CD4-positive, alpha-beta memory T cell (primary cell): ENCODE measurements at regions not wholly inside any gene's neighbourhood (a gene's known extent, or its start where the extent isn't known, plus 50 kb on each side); places are given as distances from the start of the nearest gene placed in this dataset.
"Not testable (repeated sequence)": the region's sequence is repeated elsewhere in the genome, so short reads cannot be mapped to it uniquely, and the experiment has no call there.

Source experiments
- CTCF ChIA-PET: fragments of 350-600 bp; sonication (Branson Sonifier 250); formaldehyde crosslinking; loops from one replicate; lab custom pipeline; 2021; ENCODE audit warnings: inconsistent platforms; ENCODE audit not compliant: partially characterized antibody; lab: Charles Lee
- POLR2A ChIA-PET: fragments of 350-600 bp; sonication (Branson Sonifier 250); formaldehyde crosslinking; loops from one replicate; lab custom pipeline; 2021; ENCODE audit not compliant: partially characterized antibody; lab: Charles Lee
- DNase-seq, 5 donors: peaks; one replicate each; pipeline versions ENCODE4 v3.0.0 to v3.0.0-alpha.2; 2020 to 2022; ENCODE audit warnings: mixed read lengths in 1 of 5
- H3K27ac ChIP-seq: one replicate; pipeline ENCODE4 v1.7.0; 2013; ENCODE audit warnings: low read depth, low read length
- H3K27me3 ChIP-seq: 2 replicates; pipeline ENCODE4 v1.7.0; 2013; ENCODE audit warnings: mild to moderate bottlenecking, low read length, moderate library complexity; ENCODE audit not compliant: insufficient read depth
- H3K36me3 ChIP-seq: 2 replicates; pipeline ENCODE4 v1.7.0; 2013; ENCODE audit warnings: mild to moderate bottlenecking, low read length, moderate library complexity; ENCODE audit not compliant: insufficient read depth
- H3K4me1 ChIP-seq: 2 replicates; pipeline ENCODE4 v1.7.0; 2013; ENCODE audit warnings: mild to moderate bottlenecking, low read length, moderate library complexity; ENCODE audit not compliant: insufficient read depth
- H3K4me3 ChIP-seq, 2 donors: one replicate each; pipeline ENCODE4 v1.7.0; 2013; ENCODE audit warnings: low read length in 2 of 2, mild to moderate bottlenecking in 1 of 2
- H3K9me3 ChIP-seq, 2 donors: one replicate each; pipeline ENCODE4 v1.7.0; 2013; ENCODE audit warnings: low read length in 2 of 2, control low read depth in 1 of 2; ENCODE audit not compliant: control insufficient read depth in 1 of 2
- H3K27ac Mint-ChIP-seq, 7 donors: one replicate each; pipeline ENCODE4 v1.8.0; 2020 to 2021; ENCODE audit warnings: mixed read lengths in 7 of 7, mild to moderate bottlenecking in 6 of 7, inconsistent platforms in 3 of 7, moderate library complexity in 3 of 7
- H3K27me3 Mint-ChIP-seq, 2 donors: one replicate each; pipeline ENCODE4 v1.8.0; 2020 to 2021; ENCODE audit warnings: mixed read lengths in 2 of 2
- H3K36me3 Mint-ChIP-seq, 2 donors: one replicate each; pipeline ENCODE4 v1.8.0; 2020 to 2021; ENCODE audit warnings: mixed read lengths in 2 of 2, inconsistent platforms in 1 of 2, mild to moderate bottlenecking in 1 of 2
- H3K4me1 Mint-ChIP-seq, 4 donors: one replicate each; pipeline ENCODE4 v1.8.0; 2020 to 2021; ENCODE audit warnings: mixed read lengths in 4 of 4, mild to moderate bottlenecking in 1 of 4
- H3K4me3 Mint-ChIP-seq, 8 donors: one replicate each; pipeline ENCODE4 v1.8.0; 2020 to 2021; ENCODE audit warnings: mixed read lengths in 8 of 8, mild to moderate bottlenecking in 7 of 8, moderate library complexity in 6 of 8, inconsistent platforms in 3 of 8
- H3K9me3 Mint-ChIP-seq, 8 donors: one replicate each; pipeline ENCODE4 v1.8.0; 2020 to 2021; ENCODE audit warnings: mixed read lengths in 8 of 8, mild to moderate bottlenecking in 5 of 8, inconsistent platforms in 3 of 8, moderate library complexity in 1 of 8
- intact Hi-C: fragments of 100-400 bp; cut with micrococcal nuclease; formaldehyde crosslinking; loops from one replicate; pipeline ENCODE4 v1.15.1; 2023

DNA sequence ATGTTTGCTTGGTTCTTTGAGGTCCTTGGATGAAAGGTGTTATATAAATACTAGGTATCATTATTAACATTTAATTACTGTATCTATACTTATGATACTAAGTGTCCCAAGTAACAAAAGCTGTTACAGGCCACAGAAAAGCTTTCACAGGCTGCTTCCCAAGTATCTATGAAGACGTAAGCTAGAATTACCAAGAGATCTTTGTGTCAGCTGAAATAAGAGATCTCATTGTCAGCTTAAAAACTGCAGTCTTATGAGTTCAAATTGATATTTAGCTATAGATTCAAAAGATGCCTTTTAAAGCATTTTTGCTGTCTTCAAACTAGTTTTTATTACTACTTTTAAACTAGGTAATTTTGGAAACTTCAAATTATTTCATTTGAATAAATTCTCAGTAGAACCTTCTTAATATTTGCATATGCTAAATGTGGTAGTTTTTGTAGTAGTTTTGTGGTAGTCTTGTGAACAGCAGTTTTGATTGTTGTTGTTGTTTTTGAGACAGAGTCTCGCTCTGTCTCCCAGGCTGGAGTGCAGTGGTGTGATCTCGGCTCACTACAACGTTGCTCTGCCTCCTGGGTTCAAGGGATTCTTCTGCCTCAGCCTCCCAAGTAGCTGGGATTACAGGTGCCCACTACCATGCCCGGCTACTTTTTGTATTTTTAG is 170.0 kb upstream of the RPL34 start:
- Histone ChIP-seq H3K27ac (no peak overlapping the region), H3K36me3 (no peaks in the 10 kb centered on the region), H3K4me3 (no peak overlapping the region), H3K4me1 (peaks cover 7% of the 10 kb centered on the region), H3K27me3 (no peaks in the 10 kb centered on the region), H3K9me3 (no peaks in the 10 kb centered on the region)
- intact Hi-C loops: no loop called here
- Mint-ChIP-seq H3K9me3 (peaks cover 0 to 2% (median 0%) of the 10 kb centered on the region in 8 donors), H3K27me3 (peaks cover 1 to 5% of the 10 kb centered on the region in 2 donors), H3K4me3 (no peak overlapping the region), H3K27ac (no peak overlapping the region), H3K4me1 (peaks cover 6 to 9% (median 8%) of the 10 kb centered on the region in 4 donors), H3K36me3 (no peaks in the 10 kb centered on the region)
- CTCF ChIA-PET: interaction anchor here (1.3 to 1.4 kb wide), 2 partner anchors 22 to 95 kb away, joined by 3 read pairs; no protein-coding TSS in a partner anchor
- POLR2A ChIA-PET: no interaction called here
- DNase-seq: no peak

- peaks cover 0 to 1% of the 10 kb centered on the region in 2 donors for H3K27me3 Mint-ChIP-seq
- no peaks in the 10 kb centered on the region for H3K36me3 ChIP-seq
- no peak overlapping the region for H3K4me3 ChIP-seq
- no peaks in the 10 kb centered on the region for H3K27me3 ChIP-seq
- H3K27ac Mint-ChIP-seq: peak overlapping the region in 2 of 7 donors; percentile 3 to 29
- DNase-seq: no peak
- ChIA-PET POLR2A (interaction anchor here (0.8 kb wide), 1 partner anchor 8 kb away, joined by 3 read pairs; no protein-coding TSS in a partner anchor), CTCF (interaction anchor here (0.7 to 1.4 kb wide), 5 partner anchors 21 to 430 kb away, joined by 3 read pairs; no protein-coding TSS in a partner anchor)
- H3K9me3 ChIP-seq: no peaks in the 10 kb centered on the region
- H3K9me3 Mint-ChIP-seq: peaks cover 0 to 2% (median 0%) of the 10 kb centered on the region in 8 donors
- H3K4me1 ChIP-seq: peaks cover 7% of the 10 kb centered on the region
- no peak overlapping the region for H3K27ac ChIP-seq
- peak overlapping the region in 3 of 8 donors; percentile 0 to 58 (median 48) for H3K4me3 Mint-ChIP-seq
- H3K4me1 Mint-ChIP-seq: peaks cover 8 to 12% (median 8%) of the 10 kb centered on the region in 4 donors
- intact Hi-C loops: no loop called here
- no peaks in the 10 kb centered on the region for H3K36me3 Mint-ChIP-seq
These were observed 171.2 kb upstream of the RPL34 start for GRCh38 chr4:108449129-108449528.

- POLR2A ChIA-PET: no interaction called here
- CTCF ChIA-PET: no interaction called here
- intact Hi-C loops: no loop called here
- no peak overlapping the region for H3K27ac ChIP-seq
- Mint-ChIP-seq H3K9me3 (peaks cover 0 to 2% (median 0%) of the 10 kb centered on the region in 8 donors), H3K4me1 (peaks cover 8 to 24% (median 16%) of the 10 kb centered on the region in 4 donors), H3K4me3 (no peak overlapping the region), H3K27me3 (peaks cover 0 to 1% of the 10 kb centered on the region in 2 donors), H3K27ac (no peak overlapping the region), H3K36me3 (no peaks in the 10 kb centered on the region)
- H3K36me3 ChIP-seq: no peaks in the 10 kb centered on the region
- DNase-seq: no peak
- H3K9me3 ChIP-seq: no peaks in the 10 kb centered on the region
- H3K4me1 ChIP-seq: peaks cover 7% of the 10 kb centered on the region
- no peak overlapping the region for H3K4me3 ChIP-seq
- H3K27me3 ChIP-seq: no peaks in the 10 kb centered on the region
These were observed 173.8 kb upstream of the RPL34 start for GRCh38 chr4:108446556-108446955.

DNA sequence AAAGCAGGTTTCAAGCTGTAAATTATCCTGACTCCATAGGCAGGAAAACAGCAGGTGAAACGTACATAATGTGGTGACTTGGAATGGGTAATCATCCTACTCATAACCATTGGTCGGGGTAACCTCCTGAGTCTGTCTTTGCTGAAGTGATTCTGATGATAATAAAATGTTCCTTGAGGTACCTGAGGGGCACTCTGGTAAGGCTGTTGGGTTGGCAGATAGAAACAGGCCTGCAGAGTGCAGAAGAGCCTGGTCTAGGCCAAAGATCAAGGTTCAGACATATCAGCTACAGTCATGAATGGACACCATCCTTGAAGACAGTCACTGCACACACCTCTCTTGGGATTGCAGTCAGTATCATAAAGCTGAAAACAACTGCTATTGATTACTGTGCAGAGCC is 174.7 kb upstream of the RPL34 start:
- POLR2A ChIA-PET: interaction anchor here (1.0 kb wide), 1 partner anchor 21 kb away, joined by 3 read pairs; no protein-coding TSS in a partner anchor
- intact Hi-C loops: no loop called here
- no peaks in the 10 kb centered on the region for H3K36me3 ChIP-seq
- Mint-ChIP-seq H3K4me1 (peaks cover 10 to 33% (median 20%) of the 10 kb centered on the region in 4 donors), H3K27ac (no peak overlapping the region), H3K9me3 (peaks cover 0 to 2% (median 0%) of the 10 kb centered on the region in 8 donors), H3K27me3 (peaks cover 0 to 1% of the 10 kb centered on the region in 2 donors), H3K36me3 (no peaks in the 10 kb centered on the region), H3K4me3 (no peak overlapping the region)
- no peaks in the 10 kb centered on the region for H3K27me3 ChIP-seq
- H3K27ac ChIP-seq: no peak overlapping the region
- no peak for DNase-seq
- peaks cover 7% of the 10 kb centered on the region for H3K4me1 ChIP-seq
- CTCF ChIA-PET: no interaction called here
- no peaks in the 10 kb centered on the region for H3K9me3 ChIP-seq
- no peak overlapping the region for H3K4me3 ChIP-seq

DNA sequence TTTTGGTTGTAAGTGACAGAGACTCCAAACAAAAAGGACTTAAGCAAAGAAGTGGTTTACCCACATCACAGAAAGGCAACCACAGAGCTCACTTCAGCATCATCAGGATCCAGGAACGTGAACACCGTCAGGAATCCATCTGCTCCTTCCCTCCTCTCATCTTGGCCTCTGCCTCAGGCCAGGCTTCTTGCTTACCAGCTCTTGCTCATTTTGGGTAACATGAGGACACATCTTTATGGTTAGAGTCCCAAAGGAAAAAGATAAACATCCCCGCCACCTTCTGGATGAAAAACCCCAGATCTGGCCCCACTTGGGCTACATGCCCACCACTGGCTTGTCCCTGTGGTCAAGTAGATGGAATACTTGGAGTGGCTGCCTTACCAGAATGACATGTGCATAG is 176.8 kb upstream of the RPL34 start:
- Mint-ChIP-seq H3K4me1 (peaks cover 11 to 41% (median 23%) of the 10 kb centered on the region in 4 donors), H3K27ac (peak overlapping the region in 1 of 7 donors; percentile 48), H3K27me3 (peaks cover 0 to 1% of the 10 kb centered on the region in 2 donors), H3K4me3 (no peak overlapping the region), H3K36me3 (no peaks in the 10 kb centered on the region), H3K9me3 (peaks cover 0 to 2% (median 0%) of the 10 kb centered on the region in 8 donors)
- no peak for DNase-seq
- no peaks in the 10 kb centered on the region for H3K36me3 ChIP-seq
- intact Hi-C loops: no loop called here
- no peak overlapping the region for H3K4me3 ChIP-seq
- no peaks in the 10 kb centered on the region for H3K9me3 ChIP-seq
- no peak overlapping the region for H3K27ac ChIP-seq
- no peaks in the 10 kb centered on the region for H3K27me3 ChIP-seq
- ChIA-PET POLR2A (interaction anchor here (1.3 kb wide), 1 partner anchor 11 kb away, joined by 3 read pairs; no protein-coding TSS in a partner anchor), CTCF (no interaction called here)
- peaks cover 3% of the 10 kb centered on the region for H3K4me1 ChIP-seq

GRCh38 chr4:108433832-108434231 is 186.5 kb upstream of the RPL34 start:
- DNase-seq: peak; percentile 54 to 71 (median 69)
- intact Hi-C loops: loop anchor here (2.0 to 5.0 kb wide), 3 partner anchors 33 to 261 kb away; no protein-coding TSS in a partner anchor
- H3K27ac Mint-ChIP-seq: peak overlapping the region; percentile 61 to 86 (median 80)
- Histone ChIP-seq H3K9me3 (no peaks in the 10 kb centered on the region), H3K27me3 (no peaks in the 10 kb centered on the region), H3K4me3 (peak overlapping the region; percentile 13 to 14), H3K4me1 (peaks cover 42% of the 10 kb centered on the region), H3K27ac (peak overlapping the region; percentile 13), H3K36me3 (no peaks in the 10 kb centered on the region)
- CTCF ChIA-PET: no interaction called here
- H3K9me3 Mint-ChIP-seq: peaks cover 0 to 2% (median 0%) of the 10 kb centered on the region in 8 donors
- POLR2A ChIA-PET: interaction anchor here (1.0 to 2.1 kb wide), 8 partner anchors 11 to 326 kb away, joined by 3 to 12 read pairs (median 3); partner anchors contain the start of gene LEF1
- no peaks in the 10 kb centered on the region for H3K36me3 Mint-ChIP-seq
- H3K4me1 Mint-ChIP-seq: peaks cover 35 to 71% (median 43%) of the 10 kb centered on the region in 4 donors
- H3K4me3 Mint-ChIP-seq: peak overlapping the region; percentile 28 to 77 (median 64)
- H3K27me3 Mint-ChIP-seq: no peaks in the 10 kb centered on the region

DNA sequence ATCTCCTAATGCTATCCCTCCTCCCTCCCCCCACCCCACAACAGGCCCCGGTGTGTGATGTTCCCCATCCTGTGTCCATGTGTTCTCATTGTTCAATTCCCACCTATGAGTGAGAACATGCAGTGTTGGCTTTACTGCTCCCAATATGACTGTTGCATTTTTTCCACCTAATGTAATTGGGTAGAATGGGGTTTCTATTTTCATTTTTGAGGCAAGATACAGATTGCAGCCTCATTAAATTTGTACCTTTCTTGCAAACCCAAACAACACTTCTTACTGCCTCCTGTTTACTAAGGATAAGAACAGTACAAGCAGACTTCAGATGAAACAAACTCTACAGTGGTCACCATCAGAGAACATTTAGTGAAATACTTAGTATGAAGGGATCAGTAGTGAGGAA is 187.0 kb upstream of the RPL34 start:
- not testable (repeated sequence) for H3K36me3 Mint-ChIP-seq, DNase-seq
- peaks cover 34 to 71% (median 43%) of the 10 kb centered on the region in 4 donors for H3K4me1 Mint-ChIP-seq

More for the DNA sequence above, 187.0 kb upstream of the RPL34 start:
- H3K4me3 ChIP-seq, H3K27me3 Mint-ChIP-seq, H3K9me3 Mint-ChIP-seq, H3K9me3 ChIP-seq, H3K27me3 ChIP-seq, CTCF ChIA-PET, H3K36me3 ChIP-seq: not testable (repeated sequence)
- peak overlapping the region in 7 of 8 donors; percentile 40 to 77 (median 64) for H3K4me3 Mint-ChIP-seq
- Histone ChIP-seq H3K27ac (peak overlapping the region; percentile 13), H3K4me1 (peaks cover 44% of the 10 kb centered on the region)
- intact Hi-C loops: loop anchor here (2.0 to 5.0 kb wide), 3 partner anchors 34 to 261 kb away; no protein-coding TSS in a partner anchor
- POLR2A ChIA-PET: interaction anchor here (1.0 to 2.1 kb wide), 7 partner anchors 11 to 320 kb away, joined by 3 to 12 read pairs (median 3); partner anchors contain the start of gene LEF1
- peak overlapping the region; percentile 61 to 86 (median 80) for H3K27ac Mint-ChIP-seq
